Naive B cell (primary cell): ENCODE measurements at regions not wholly inside any gene's neighbourhood (a gene's known extent, or its start where the extent isn't known, plus 50 kb on each side); places are given as distances from the start of the nearest gene placed in this dataset.

Experiments
- ATAC-seq, 2 donors: fragments of 150-1000 bp; cut with Tn5 transposase; 2 replicates each; pipeline ENCODE4 v1.10.0; 2021; ENCODE audit warnings: low read depth in 2 of 2, mild to moderate bottlenecking in 2 of 2, moderate library complexity in 2 of 2
- DNase-seq: peaks from one replicate; pipeline ENCODE4 v3.0.0; 2022
- H3K27ac Mint-ChIP-seq, 6 donors: one replicate each; pipeline ENCODE4 v1.8.0; 2020 to 2022; ENCODE audit warnings: mild to moderate bottlenecking in 6 of 6, mixed read lengths in 6 of 6, moderate library complexity in 5 of 6, inconsistent platforms in 2 of 6
- H3K27me3 Mint-ChIP-seq, 3 donors: one replicate each; pipeline ENCODE4 v1.8.0; 2021 to 2022; ENCODE audit warnings: mixed read lengths in 3 of 3, mild to moderate bottlenecking in 1 of 3
- H3K36me3 Mint-ChIP-seq, 2 donors: one replicate each; pipeline ENCODE4 v1.8.0; 2020 to 2022; ENCODE audit warnings: mixed read lengths in 2 of 2, inconsistent platforms in 1 of 2, mild to moderate bottlenecking in 1 of 2
- H3K4me1 Mint-ChIP-seq, 3 donors: one replicate each; pipeline ENCODE4 v1.8.0; 2020 to 2022; ENCODE audit warnings: mixed read lengths in 3 of 3, inconsistent platforms in 1 of 3, mild to moderate bottlenecking in 1 of 3, moderate library complexity in 1 of 3
- H3K4me3 Mint-ChIP-seq, 8 donors: one replicate each; pipeline ENCODE4 v1.8.0; 2020 to 2022; ENCODE audit warnings: mild to moderate bottlenecking in 8 of 8, mixed read lengths in 8 of 8, moderate library complexity in 8 of 8, inconsistent platforms in 2 of 8
- H3K9me3 Mint-ChIP-seq, 7 donors: one replicate each; pipeline ENCODE4 v1.8.0; 2020 to 2022; ENCODE audit warnings: mixed read lengths in 7 of 7, mild to moderate bottlenecking in 5 of 7, inconsistent platforms in 2 of 7, moderate library complexity in 1 of 7

DNA sequence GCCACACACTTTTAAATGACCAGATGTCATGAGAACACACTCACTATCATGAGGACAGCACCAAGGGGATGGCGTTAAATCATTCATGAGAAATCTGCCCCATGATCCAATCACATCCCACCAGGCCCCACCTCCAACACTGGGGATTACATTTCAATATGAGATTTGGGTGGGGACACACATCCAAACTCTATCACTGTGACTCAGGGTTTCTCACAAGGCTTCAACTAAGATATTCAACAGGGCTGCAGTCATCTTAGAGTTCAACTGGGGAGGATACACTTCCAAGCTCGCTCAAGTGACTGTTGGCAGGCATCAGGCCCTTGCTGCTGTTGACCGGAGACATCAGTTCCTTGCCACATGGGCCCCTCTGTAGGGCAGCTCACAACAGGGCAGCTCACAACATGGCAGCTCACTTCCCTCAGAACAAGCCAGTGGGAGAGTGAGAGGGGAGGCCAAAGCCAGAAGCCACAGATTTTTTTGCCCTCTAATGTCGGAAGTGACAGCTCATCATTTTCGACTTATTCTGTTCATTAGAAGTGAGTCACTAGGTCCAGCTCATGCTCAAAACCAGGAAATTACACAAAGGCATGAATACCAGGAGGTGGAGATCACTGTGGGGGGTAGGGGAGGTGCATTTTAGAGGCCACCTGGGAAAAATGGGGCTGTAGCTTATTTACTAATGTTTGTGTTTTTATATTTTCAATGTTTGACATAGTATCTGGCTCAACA is 50.8 kb upstream of the PTHLH start:
- Mint-ChIP-seq H3K36me3 (no peaks in the 10 kb centered on the region), H3K27me3 (peaks cover 7 to 28% (median 10%) of the 10 kb centered on the region in 3 donors), H3K4me3 (no peak overlapping the region), H3K27ac (no peak overlapping the region), H3K9me3 (no peaks in the 10 kb centered on the region), H3K4me1 (no peaks in the 10 kb centered on the region)
- ATAC-seq (no peak), DNase-seq (no peak)

DNA sequence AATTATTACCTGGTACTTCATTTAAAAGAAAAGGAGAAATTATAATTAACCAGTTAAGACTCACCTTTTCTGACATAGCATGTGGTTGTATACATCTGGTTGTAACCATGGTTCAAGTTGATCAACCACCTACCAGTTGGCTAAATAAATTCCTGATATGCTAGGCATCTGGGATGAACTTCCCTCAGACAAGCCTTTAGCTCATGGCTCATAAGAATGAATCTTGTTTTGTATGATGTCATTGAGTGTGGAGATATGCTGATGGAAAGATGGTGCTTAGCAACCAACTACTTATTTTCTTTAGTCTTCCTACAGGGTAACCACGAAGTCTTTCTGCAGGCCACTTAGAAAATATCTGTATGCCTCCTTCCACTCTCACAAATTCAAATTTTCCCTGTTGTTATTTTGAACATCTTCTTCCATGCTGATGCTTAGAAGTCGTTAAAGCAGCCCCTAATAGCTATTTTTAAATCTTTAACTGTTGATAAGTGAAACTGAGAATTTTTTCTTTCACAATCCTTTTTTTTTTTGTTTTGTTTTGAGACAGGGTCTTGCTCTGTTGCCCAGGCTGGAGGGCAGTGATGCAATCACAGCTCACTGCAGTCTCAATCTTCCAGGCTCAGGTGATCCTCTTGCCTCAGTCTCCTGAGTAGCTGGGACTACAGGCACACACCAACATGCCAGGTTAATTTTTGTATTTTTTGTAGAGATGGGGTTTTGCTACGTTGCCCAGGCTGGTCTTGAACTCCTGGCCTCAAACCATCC is 51.9 kb upstream of the PTHLH start:
- Mint-ChIP-seq H3K36me3 (no peaks in the 10 kb centered on the region), H3K9me3 (no peaks in the 10 kb centered on the region), H3K27ac (no peak overlapping the region), H3K4me3 (no peak overlapping the region), H3K27me3 (peaks cover 4 to 28% (median 7%) of the 10 kb centered on the region in 3 donors), H3K4me1 (no peaks in the 10 kb centered on the region)
- DNase-seq (no peak), ATAC-seq (no peak)

DNA sequence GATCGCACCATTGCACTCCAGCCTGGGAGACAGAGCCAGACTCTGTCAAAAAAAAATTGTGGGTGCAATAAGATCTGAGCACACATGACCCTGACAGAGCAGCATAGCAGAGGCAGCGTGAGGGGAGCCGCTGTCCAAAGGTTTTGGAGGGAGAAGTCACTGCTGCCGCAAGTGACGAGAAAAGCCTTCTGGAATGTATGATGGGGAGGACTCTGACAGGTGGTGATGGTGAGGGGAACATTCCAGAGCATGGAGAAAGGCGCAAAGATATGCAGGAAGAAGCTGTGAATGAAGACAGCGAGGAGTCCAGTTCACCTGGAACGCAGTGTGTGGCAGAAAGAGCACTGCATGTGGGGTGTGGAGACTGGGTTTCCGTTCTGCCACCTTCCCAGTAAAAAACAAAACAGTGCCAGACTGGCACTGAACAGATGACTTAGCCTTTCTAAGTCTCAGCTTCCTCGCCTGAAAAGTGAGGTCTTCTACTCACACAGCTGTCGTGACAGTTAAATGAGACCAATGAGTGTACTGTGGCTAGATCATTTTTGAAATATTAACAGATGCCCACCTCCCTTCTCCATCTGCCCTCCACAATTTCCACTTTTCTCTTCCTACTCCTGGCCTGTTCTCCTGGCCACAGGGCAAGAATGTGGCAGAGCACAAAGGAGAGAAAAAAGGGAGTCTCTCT is 53.4 kb upstream of the PTHLH start:
- H3K36me3 Mint-ChIP-seq = no peaks in the 10 kb centered on the region
- H3K4me1 Mint-ChIP-seq = no peaks in the 10 kb centered on the region
- DNase-seq (no peak), ATAC-seq (no peak)
- H3K9me3 Mint-ChIP-seq = peaks cover 0 to 1% (median 0%) of the 10 kb centered on the region in 7 donors
- H3K27me3 Mint-ChIP-seq = peaks cover 4 to 28% (median 7%) of the 10 kb centered on the region in 3 donors
- no peak overlapping the region for H3K27ac Mint-ChIP-seq
- no peak overlapping the region for H3K4me3 Mint-ChIP-seq

DNA sequence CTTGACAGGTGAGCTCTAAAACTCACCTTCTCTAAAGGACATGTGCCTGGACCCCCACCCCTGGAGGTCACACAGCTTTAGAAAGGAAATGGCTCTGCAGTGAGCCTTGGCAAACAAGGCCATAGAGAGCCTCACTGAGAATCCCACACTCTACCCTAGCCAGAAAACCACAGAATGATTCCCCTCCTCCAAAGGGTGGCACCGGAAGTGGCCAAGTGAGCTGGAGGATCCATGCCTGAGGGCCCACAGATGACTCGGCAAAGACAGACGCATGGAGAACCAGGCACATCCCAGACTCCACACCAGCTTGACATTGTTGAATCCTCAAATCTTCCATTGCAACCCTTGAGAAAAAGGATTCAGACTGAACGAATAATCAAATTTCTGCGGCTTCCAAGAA is 54.2 kb upstream of the PTHLH start:
- no peak overlapping the region for H3K27ac Mint-ChIP-seq
- DNase-seq = no peak
- no peak for ATAC-seq
- H3K4me3 Mint-ChIP-seq = no peak overlapping the region
- H3K36me3 Mint-ChIP-seq = no peaks in the 10 kb centered on the region
- no peaks in the 10 kb centered on the region for H3K4me1 Mint-ChIP-seq
- H3K27me3 Mint-ChIP-seq = peaks cover 7 to 28% (median 7%) of the 10 kb centered on the region in 3 donors
- peaks cover 0 to 4% (median 0%) of the 10 kb centered on the region in 7 donors for H3K9me3 Mint-ChIP-seq

DNA sequence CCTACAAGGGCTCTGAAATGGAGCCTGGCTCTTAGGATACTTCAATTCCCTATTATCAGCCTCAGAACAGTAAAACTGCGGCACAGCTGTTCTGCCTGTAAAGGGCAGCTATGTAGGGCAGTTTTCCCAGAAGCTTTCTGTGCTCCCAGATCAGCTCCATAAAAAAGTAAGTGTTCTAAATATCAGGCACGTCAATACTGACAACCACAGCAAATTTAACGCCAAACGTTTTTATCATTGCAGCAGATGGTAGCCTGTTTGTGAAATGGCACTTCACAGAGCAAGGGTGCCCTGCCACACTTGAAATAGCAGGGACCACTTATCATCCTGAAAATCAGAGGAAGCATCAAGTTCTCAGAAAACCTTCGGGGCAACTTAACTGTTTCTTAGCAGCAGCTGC is 54.8 kb upstream of the PTHLH start:
- Mint-ChIP-seq H3K36me3 (no peaks in the 10 kb centered on the region), H3K9me3 (peaks cover 0 to 4% (median 0%) of the 10 kb centered on the region in 7 donors), H3K4me1 (no peaks in the 10 kb centered on the region), H3K4me3 (no peak overlapping the region), H3K27ac (no peak overlapping the region), H3K27me3 (peaks cover 7 to 28% (median 7%) of the 10 kb centered on the region in 3 donors)
- no peak for ATAC-seq
- no peak for DNase-seq

DNA sequence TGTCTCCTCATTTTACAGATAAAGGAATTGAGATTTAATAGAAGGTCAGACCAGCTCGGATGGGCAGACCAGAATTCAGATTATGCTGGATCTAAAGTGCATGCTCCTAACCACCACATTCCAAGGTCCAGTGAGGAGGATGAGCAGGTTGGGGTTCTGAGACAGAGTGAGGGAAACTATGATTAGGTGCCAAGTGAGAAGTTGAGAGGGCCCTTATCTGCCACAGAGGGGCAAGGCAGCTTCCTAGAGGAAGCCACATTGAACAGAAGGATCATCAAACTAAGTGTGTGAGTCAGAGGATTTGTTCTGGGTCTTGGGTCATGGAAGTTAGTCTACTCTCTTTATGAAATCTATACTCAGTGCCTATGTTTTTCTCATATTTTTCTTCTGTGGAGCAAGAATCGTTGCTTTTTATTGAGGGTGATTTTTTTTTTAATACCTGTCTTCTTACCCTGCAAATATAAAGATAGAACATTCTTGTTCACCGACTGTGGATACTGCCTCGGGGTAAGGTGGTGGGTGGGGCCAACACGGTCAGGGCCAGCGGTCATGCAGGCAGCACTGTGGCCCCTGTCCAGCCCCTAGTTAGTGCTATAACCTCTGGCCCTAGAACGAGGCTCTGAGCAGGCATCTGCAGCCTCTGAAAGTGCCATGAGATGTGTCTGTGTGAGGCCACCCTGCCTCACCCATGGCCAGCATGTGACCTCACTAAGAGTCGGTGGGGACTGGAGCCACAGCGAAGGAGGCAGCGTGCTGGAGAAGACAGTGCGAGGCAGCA is 55.6 kb upstream of the PTHLH start:
- Mint-ChIP-seq H3K4me1 (no peaks in the 10 kb centered on the region), H3K9me3 (peaks cover 0 to 4% (median 0%) of the 10 kb centered on the region in 7 donors), H3K27me3 (peaks cover 7 to 22% (median 7%) of the 10 kb centered on the region in 3 donors), H3K36me3 (no peaks in the 10 kb centered on the region), H3K4me3 (no peak overlapping the region), H3K27ac (no peak overlapping the region)
- no peak for DNase-seq
- ATAC-seq = no peak

DNA sequence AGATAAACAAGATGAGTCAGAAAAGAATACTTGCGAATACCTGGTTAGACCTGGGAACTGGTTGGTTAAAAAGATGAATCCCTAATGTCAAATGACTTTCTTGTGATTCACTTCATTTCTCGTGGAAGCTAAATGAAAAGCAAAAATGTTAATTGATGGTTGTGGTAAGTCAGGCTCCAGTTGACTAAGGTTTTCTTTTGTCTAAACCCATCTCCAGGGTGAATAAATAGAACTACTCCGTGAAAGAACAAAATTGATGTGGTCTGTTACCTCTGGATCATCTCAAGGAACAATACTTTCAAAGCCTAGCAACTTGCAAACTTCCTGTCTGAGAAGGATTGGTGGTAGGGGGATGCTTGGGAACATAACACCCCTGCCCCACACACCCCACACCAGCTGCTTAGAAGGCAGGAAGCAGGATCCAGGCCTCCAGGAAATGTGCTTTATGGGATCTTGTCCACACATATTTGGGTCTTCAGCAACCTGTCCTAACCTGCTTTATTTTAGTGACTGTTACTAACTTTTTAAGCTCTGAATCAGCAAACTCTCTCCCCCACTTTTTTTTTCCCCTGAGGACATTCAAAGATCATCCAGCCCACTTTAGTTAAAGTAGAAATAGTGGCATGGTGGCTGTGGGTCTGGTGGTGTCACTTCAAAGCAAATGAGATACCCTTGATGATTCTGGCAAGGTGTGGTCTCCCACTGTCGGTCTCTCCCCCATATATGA is 60.4 kb upstream of the PTHLH start:
- H3K4me1 Mint-ChIP-seq = no peaks in the 10 kb centered on the region
- H3K9me3 Mint-ChIP-seq = peaks cover 0 to 4% (median 0%) of the 10 kb centered on the region in 7 donors
- no peak overlapping the region for H3K27ac Mint-ChIP-seq

DNA sequence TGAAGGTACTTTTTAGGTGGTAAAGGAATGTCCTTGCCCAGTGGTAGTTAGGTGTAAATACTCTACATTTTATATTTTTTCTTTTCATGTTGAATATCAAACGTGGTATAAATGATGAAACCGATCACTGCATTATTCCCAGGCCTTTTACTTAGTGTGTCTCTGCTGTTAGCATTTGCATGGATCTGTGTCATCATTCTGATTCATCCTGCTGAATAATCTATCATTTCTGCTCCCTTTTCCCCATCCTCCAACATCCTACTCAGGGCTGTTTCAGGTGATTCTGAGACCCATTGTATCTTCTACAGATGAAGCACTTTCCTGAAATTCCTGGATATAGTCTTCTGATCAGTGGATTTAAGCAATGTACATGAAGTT is 61.0 kb upstream of the PTHLH start:
- no peak for ATAC-seq
- DNase-seq = no peak

More for the DNA sequence above, 60.4 kb upstream of the PTHLH start:
- ATAC-seq = no peak
- Mint-ChIP-seq H3K4me3 (no peak overlapping the region), H3K27me3 (peaks cover 0 to 3% (median 0%) of the 10 kb centered on the region in 3 donors), H3K36me3 (no peaks in the 10 kb centered on the region)
- no peak for DNase-seq

DNA sequence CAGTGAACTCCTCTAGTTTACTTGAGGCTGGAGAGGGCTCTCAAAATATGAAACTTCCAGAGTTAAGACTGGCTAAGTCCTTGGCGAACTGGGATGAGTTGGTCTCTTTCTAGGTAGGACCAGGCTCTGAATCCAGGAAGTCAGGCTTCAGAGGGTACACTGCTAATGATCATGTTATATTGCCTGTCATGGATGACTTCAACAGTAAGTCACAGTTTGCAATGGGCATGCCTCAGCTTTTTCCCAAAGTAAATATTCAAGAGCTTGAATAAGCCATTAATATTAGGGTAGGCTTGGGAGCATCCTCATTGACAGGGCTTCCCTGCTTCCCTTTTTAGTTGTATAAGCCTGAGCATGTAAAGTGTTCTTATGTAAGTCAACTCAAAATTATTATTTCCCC is 61.7 kb upstream of the PTHLH start:
- DNase-seq = no peak
- Mint-ChIP-seq H3K4me3 (no peak overlapping the region), H3K4me1 (no peaks in the 10 kb centered on the region), H3K36me3 (no peaks in the 10 kb centered on the region), H3K9me3 (peaks cover 0 to 4% (median 0%) of the 10 kb centered on the region in 7 donors), H3K27ac (no peak overlapping the region), H3K27me3 (peaks cover 0 to 3% (median 0%) of the 10 kb centered on the region in 3 donors)
- no peak for ATAC-seq

More for the DNA sequence above, 61.0 kb upstream of the PTHLH start:
- Mint-ChIP-seq H3K4me1 (no peaks in the 10 kb centered on the region), H3K9me3 (peaks cover 0 to 4% (median 0%) of the 10 kb centered on the region in 7 donors), H3K27me3 (peaks cover 0 to 3% (median 0%) of the 10 kb centered on the region in 3 donors), H3K27ac (no peak overlapping the region), H3K36me3 (no peaks in the 10 kb centered on the region), H3K4me3 (no peak overlapping the region)

DNA sequence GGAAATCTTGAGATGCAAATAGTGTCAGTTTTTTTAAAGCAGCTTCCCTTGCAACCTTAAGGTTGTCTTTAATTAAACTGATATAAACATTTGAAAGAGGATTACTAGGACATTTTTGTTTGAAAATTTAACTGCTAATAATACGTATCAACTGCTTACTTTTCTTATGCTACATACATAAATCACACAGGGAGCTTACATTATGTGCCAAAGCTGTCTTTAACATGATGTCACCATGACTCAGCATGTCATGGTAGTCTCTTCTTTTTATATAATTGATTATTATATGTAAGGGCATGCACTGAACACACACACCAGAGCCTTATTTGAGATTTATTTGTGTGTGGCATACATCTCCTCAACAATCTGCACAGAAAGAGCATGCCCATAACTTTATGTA is 63.0 kb upstream of the PTHLH start:
- no peaks in the 10 kb centered on the region for H3K36me3 Mint-ChIP-seq
- no peaks in the 10 kb centered on the region for H3K4me1 Mint-ChIP-seq
- peaks cover 0 to 3% (median 0%) of the 10 kb centered on the region in 7 donors for H3K9me3 Mint-ChIP-seq
- H3K4me3 Mint-ChIP-seq = no peak overlapping the region
- H3K27ac Mint-ChIP-seq = no peak overlapping the region
- H3K27me3 Mint-ChIP-seq = peaks cover 0 to 3% (median 0%) of the 10 kb centered on the region in 3 donors
- DNase-seq (no peak), ATAC-seq (no peak)

DNA sequence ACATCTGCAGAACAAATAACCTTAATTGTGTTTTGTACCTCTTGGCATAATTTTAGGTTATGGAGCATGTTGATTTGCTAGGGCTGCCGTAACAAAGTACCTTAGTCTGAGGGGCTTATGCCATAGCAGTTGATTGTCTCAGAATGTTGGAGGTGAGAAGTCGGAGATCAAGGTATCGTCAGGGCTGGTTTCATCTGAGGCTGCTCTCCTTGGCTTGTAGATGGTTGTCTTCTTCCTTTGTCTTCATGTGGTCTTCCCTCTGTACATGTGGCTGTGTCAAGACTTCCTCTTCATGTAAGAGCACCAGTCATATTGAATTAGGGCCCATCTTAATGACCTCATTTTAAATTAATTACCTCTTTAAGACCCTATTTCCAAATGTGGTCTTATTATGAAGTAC is 64.4 kb upstream of the PTHLH start:
- DNase-seq (no peak), ATAC-seq (no peak)
- H3K27ac Mint-ChIP-seq = no peak overlapping the region
- H3K9me3 Mint-ChIP-seq = no peaks in the 10 kb centered on the region
- H3K27me3 Mint-ChIP-seq = no peaks in the 10 kb centered on the region
- no peaks in the 10 kb centered on the region for H3K4me1 Mint-ChIP-seq
- no peak overlapping the region for H3K4me3 Mint-ChIP-seq
- H3K36me3 Mint-ChIP-seq = no peaks in the 10 kb centered on the region

DNA sequence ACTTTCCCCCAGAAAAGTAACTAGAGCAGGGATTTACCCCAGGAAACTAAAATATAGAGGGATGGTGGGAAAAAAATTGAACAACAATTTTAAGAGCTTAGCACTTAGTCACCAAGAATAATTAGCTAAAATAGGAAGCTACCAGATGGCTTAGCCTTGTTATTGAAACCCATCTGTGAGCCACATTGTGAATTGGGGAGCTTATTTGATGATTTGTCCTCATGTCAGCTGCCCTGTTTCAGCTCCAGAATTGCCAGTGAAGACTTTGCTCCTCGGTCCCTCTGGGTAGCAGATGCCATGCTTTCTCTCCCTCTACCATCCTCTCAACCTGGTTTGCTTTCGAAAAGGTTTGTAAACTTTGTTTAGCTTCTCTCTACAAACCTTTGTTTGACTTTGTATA is 67.7 kb upstream of the PTHLH start:
- no peaks in the 10 kb centered on the region for H3K4me1 Mint-ChIP-seq
- DNase-seq (no peak), ATAC-seq (no peak)
- H3K4me3 Mint-ChIP-seq = no peak overlapping the region
- H3K36me3 Mint-ChIP-seq = no peaks in the 10 kb centered on the region
- no peaks in the 10 kb centered on the region for H3K27me3 Mint-ChIP-seq
- no peak overlapping the region for H3K27ac Mint-ChIP-seq
- peaks cover 0 to 15% (median 2%) of the 10 kb centered on the region in 7 donors for H3K9me3 Mint-ChIP-seq
